HepG2 (cell line): ENCODE measurements at regions not wholly inside any gene's neighbourhood (a gene's known extent, or its start where the extent isn't known, plus 50 kb on each side); places are given as distances from the start of the nearest gene placed in this dataset.

Experiments used
- HMGA1 ChIP-seq: sonication (generic); formaldehyde crosslinking; conservative IDR thresholded peaks from 2 replicates; pipeline ENCODE4 v1.4.0; 2020; ENCODE audit warnings: missing genetic modification reagents
- POGZ ChIP-seq: sonication (generic); formaldehyde crosslinking; IDR thresholded peaks from 2 replicates; pipeline ENCODE4 v1.4.0; 2020; ENCODE audit warnings: mild to moderate bottlenecking, missing genetic modification reagents
- TFDP1 ChIP-seq: IDR thresholded peaks from 2 replicates; pipeline ENCODE4 v1.6.1; 2016; ENCODE audit warnings: missing compliant biosample characterization, missing genetic modification reagents, borderline replicate concordance
- ZIK1 ChIP-seq: sonication (generic); formaldehyde crosslinking; IDR thresholded peaks from 2 replicates; pipeline ENCODE4 v1.5.0; 2020; ENCODE audit warnings: mild to moderate bottlenecking, low read depth, missing genetic modification reagents, borderline replicate concordance
- ZNF407 ChIP-seq: sonication (generic); formaldehyde crosslinking; IDR thresholded peaks from one replicate; pipeline ENCODE4 v1.5.1; 2020; ENCODE audit warnings: mild to moderate bottlenecking, missing genetic modification reagents; ENCODE audit errors: not compliant biosample characterization
- ZNF577 ChIP-seq: sonication (generic); formaldehyde crosslinking; IDR thresholded peaks from 2 replicates; pipeline ENCODE4 v1.4.0; 2020; ENCODE audit warnings: mild to moderate bottlenecking, low read depth, missing genetic modification reagents, borderline replicate concordance
- ZNF607 ChIP-seq: sonication (generic); formaldehyde crosslinking; IDR thresholded peaks from 2 replicates; pipeline ENCODE4 v1.5.1; 2020; ENCODE audit warnings: missing genetic modification reagents, mild to moderate bottlenecking, borderline replicate concordance
- ZNF747 ChIP-seq: sonication (generic); formaldehyde crosslinking; IDR thresholded peaks from 2 replicates; pipeline ENCODE4 v1.8.1; 2023; ENCODE audit warnings: missing genetic modification reagents, mild to moderate bottlenecking, borderline replicate concordance

- TF ChIP-seq ZNF577 (CRISPR knock-in tag) (no peak), ZNF407 (no peak), ZIK1 (CRISPR knock-in tag) (no peak), POGZ (no peak), ZNF747 (CRISPR knock-in tag) (no peak), HMGA1 (CRISPR knock-in tag) (no peak), ZNF607 (CRISPR knock-in tag) (no peak), TFDP1 (CRISPR knock-in tag) (no peak)
- TF ChIP-seq, all 625 proteins: peak for 0
These were observed 266.9 kb downstream of the RPS24 start (continued) for GRCh38 chr10:78300526-78300925.
